ENCODE measurements at regions not wholly inside any gene's neighbourhood (a gene's known extent, or its start where the extent isn't known, plus 50 kb on each side); places are given as distances from the start of the nearest gene placed in this dataset.

GRCh38 chr1:144519528-144520189, 58.2 kb upstream of the NBPF15 start:
- peak; percentile 24; the same call in 1 of the 2 replicates for TF ChIP-seq TEAD4 (IDR thresholded peaks at IDR 0.05)

- TF ChIP-seq TCF12 (IDR thresholded peaks at IDR 0.05; ENCODE audit: low read depth) (0 out of 2 replicates have a peak, but pooled peaks have one; percentile 21), TEAD4 (IDR thresholded peaks at IDR 0.05) (peak; percentile 64), CEBPB (IDR thresholded peaks at IDR 0.05) (peak; percentile 52)
These were observed 62.4 kb upstream of the NBPF15 start for GRCh38 chr1:144523661-144524407.

GRCh38 chr1:144532156-144532607, 60.5 kb upstream of the PPIAL4F start:
- 0 out of 2 replicates have a peak, but pooled peaks have one; percentile 6 for TF ChIP-seq RAD21 (IDR thresholded peaks at IDR 0.05; ENCODE audit: low read depth)
